Stimulated activated memory B cell treated with anti-CD40 and anti-IgM and Interleukin-4, amounts not matched to agents 10 μg/mL and 1 μg/mL and 100 μg/mL, for 72 hours (primary cell): ENCODE measurements at regions not wholly inside any gene's neighbourhood (a gene's known extent, or its start where the extent isn't known, plus 50 kb on each side); places are given as distances from the start of the nearest gene placed in this dataset.

ENCODE experiments used
- ATAC-seq: fragments of 150-1000 bp; cut with Tn5 transposase; 2 replicates; pipeline ENCODE4 v1.10.0; 2021
- H3K27ac Mint-ChIP-seq: one replicate; pipeline ENCODE4 v1.8.0; 2022; ENCODE audit warnings: mild to moderate bottlenecking, mixed read lengths
- H3K27me3 Mint-ChIP-seq: one replicate; pipeline ENCODE4 v1.8.0; 2022; ENCODE audit warnings: mixed read lengths
- H3K36me3 Mint-ChIP-seq: one replicate; pipeline ENCODE4 v1.8.0; 2022; ENCODE audit warnings: mixed read lengths
- H3K4me1 Mint-ChIP-seq: one replicate; pipeline ENCODE4 v1.8.0; 2022; ENCODE audit warnings: mixed read lengths
- H3K4me3 Mint-ChIP-seq: one replicate; pipeline ENCODE4 v1.8.0; 2022; ENCODE audit warnings: mild to moderate bottlenecking, moderate library complexity, mixed read lengths
- H3K9me3 Mint-ChIP-seq: one replicate; pipeline ENCODE4 v1.8.0; 2022; ENCODE audit warnings: mixed read lengths

- Mint-ChIP-seq H3K27me3 (no peaks in the 10 kb centered on the region), H3K4me1 (peaks cover 70% of the 10 kb centered on the region), H3K27ac (peak overlapping the region; percentile 83), H3K9me3 (peaks cover 12% of the 10 kb centered on the region), H3K36me3 (peaks cover 57% of the 10 kb centered on the region), H3K4me3 (no peak overlapping the region)
- ATAC-seq = no peak
Measured at GRCh38 chr12:47303995-47304560, 224.3 kb upstream of the AMIGO2 start.

GRCh38 chr12:47303207-47303606 lies 223.4 kb upstream of the AMIGO2 start:
- Mint-ChIP-seq H3K4me3 (no peak overlapping the region), H3K9me3 (peaks cover 15% of the 10 kb centered on the region), H3K4me1 (peaks cover 71% of the 10 kb centered on the region), H3K27me3 (no peaks in the 10 kb centered on the region), H3K36me3 (peaks cover 59% of the 10 kb centered on the region), H3K27ac (peak overlapping the region; percentile 83)
- ATAC-seq = no peak

GRCh38 chr12:47302111-47302671 lies 222.4 kb upstream of the AMIGO2 start:
- Mint-ChIP-seq H3K4me1 (peaks cover 66% of the 10 kb centered on the region), H3K9me3 (peaks cover 15% of the 10 kb centered on the region), H3K27ac (peak overlapping the region; percentile 83), H3K4me3 (no peak overlapping the region), H3K36me3 (peaks cover 60% of the 10 kb centered on the region), H3K27me3 (no peaks in the 10 kb centered on the region)
- ATAC-seq = peak; percentile 93

GRCh38 chr12:47299586-47299985 lies 219.8 kb upstream of the AMIGO2 start:
- Mint-ChIP-seq H3K36me3 (peaks cover 38% of the 10 kb centered on the region), H3K4me1 (peaks cover 47% of the 10 kb centered on the region), H3K4me3 (no peak overlapping the region), H3K27ac (peak overlapping the region; percentile 69), H3K9me3 (peaks cover 15% of the 10 kb centered on the region), H3K27me3 (no peaks in the 10 kb centered on the region)
- ATAC-seq = no peak

GRCh38 chr12:47297993-47298392 lies 218.2 kb upstream of the AMIGO2 start:
- no peak for ATAC-seq
- H3K4me1 Mint-ChIP-seq = peaks cover 37% of the 10 kb centered on the region
- peaks cover 10% of the 10 kb centered on the region for H3K9me3 Mint-ChIP-seq
- H3K36me3 Mint-ChIP-seq = peaks cover 31% of the 10 kb centered on the region
- H3K27me3 Mint-ChIP-seq = no peaks in the 10 kb centered on the region
- H3K4me3 Mint-ChIP-seq = no peak overlapping the region
- peak overlapping the region; percentile 69 for H3K27ac Mint-ChIP-seq

- Mint-ChIP-seq H3K27me3 (no peaks in the 10 kb centered on the region), H3K4me1 (peaks cover 25% of the 10 kb centered on the region), H3K27ac (no peak overlapping the region), H3K4me3 (no peak overlapping the region), H3K9me3 (peaks cover 8% of the 10 kb centered on the region), H3K36me3 (peaks cover 24% of the 10 kb centered on the region)
- ATAC-seq = no peak
Measured at GRCh38 chr12:47296828-47297227, 217.1 kb upstream of the AMIGO2 start.

- Mint-ChIP-seq H3K36me3 (peaks cover 6% of the 10 kb centered on the region), H3K27me3 (no peaks in the 10 kb centered on the region), H3K4me1 (peaks cover 5% of the 10 kb centered on the region), H3K27ac (no peak overlapping the region), H3K9me3 (peaks cover 6% of the 10 kb centered on the region), H3K4me3 (no peak overlapping the region)
- ATAC-seq = no peak
Measured at GRCh38 chr12:47293406-47293805, 213.6 kb upstream of the AMIGO2 start.

- H3K36me3 Mint-ChIP-seq = peaks cover 5% of the 10 kb centered on the region
- no peaks in the 10 kb centered on the region for H3K27me3 Mint-ChIP-seq
- H3K4me3 Mint-ChIP-seq = no peak overlapping the region
- no peak overlapping the region for H3K27ac Mint-ChIP-seq
- no peaks in the 10 kb centered on the region for H3K4me1 Mint-ChIP-seq
- peaks cover 7% of the 10 kb centered on the region for H3K9me3 Mint-ChIP-seq
- no peak for ATAC-seq
Measured at GRCh38 chr12:47286676-47287075, 206.9 kb upstream of the AMIGO2 start.
